ENCODE measurements at regions not wholly inside any gene's neighbourhood (a gene's known extent, or its start where the extent isn't known, plus 50 kb on each side); places are given as distances from the start of the nearest gene placed in this dataset.

DNA sequence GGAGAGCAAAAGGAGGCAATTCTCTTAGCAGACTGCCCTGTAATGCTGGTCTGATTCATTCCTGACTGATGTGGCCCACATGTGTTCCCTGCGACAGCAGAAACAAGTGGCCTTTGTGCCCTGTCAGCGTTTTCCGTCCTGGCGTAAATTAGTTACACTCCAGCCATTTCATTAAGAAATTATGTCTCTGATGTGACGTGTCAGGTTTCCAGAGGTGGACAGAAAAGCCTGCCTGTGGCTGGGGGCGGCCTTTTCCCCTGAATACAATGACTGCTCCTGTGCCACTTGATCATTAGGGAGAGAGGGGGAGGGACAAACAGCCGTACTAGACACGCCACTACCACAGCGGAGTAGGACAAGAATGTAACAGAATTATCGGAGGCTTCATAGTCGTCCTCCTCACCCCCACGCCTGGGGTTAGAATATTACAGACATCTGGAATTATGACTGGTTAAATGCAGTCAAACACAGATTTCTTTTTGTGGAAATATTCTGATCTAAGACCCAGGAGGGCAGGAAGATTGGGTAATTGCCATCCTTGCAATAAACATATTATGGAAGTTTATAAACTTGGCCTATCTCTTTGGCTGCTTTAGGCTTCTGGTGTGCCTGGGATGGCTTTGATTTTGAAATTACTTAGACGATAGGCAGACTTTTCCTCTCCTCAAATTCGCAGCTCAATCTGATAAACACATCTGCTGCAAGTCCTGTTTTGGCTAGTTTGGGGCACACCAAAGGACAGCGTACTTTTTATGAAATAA lies 146.2 kb upstream of the BCOR start:
- Histone ChIP-seq H3K27ac (ENCODE audit: control insufficient read depth, insufficient read depth) (no peak overlapping the region), H3K9ac (ENCODE audit: control insufficient read depth, insufficient read depth, low read length) (no peak overlapping the region), H3K36me3 (ENCODE audit: control insufficient read depth in 2 of 2, insufficient read depth in 2 of 2, low read length in 1 of 2) (no peaks in the 10 kb centered on the region), H3K79me2 (ENCODE audit: control insufficient read depth, insufficient read depth, low read length) (no peaks in the 10 kb centered on the region), H3K27me3 (replicated peaks in 1 of 2; ENCODE audit: control insufficient read depth in 2 of 2, insufficient read depth in 2 of 2, low read length in 1 of 2) (no peaks in the 10 kb centered on the region), H2AFZ (ENCODE audit: control insufficient read depth, low read depth, low read length) (no peak overlapping the region), H4K20me1 (ENCODE audit: control insufficient read depth, insufficient read depth) (no peaks in the 10 kb centered on the region), H3K4me1 (ENCODE audit: control insufficient read depth, insufficient read depth, low read length) (no peaks in the 10 kb centered on the region), H3K9me3 (replicated peaks; ENCODE audit: control insufficient read depth, insufficient read depth, low read length) (no peaks in the 10 kb centered on the region), H3K4me2 (ENCODE audit: control insufficient read depth, insufficient read depth) (no peak overlapping the region), H3K4me3 (no peak overlapping the region)
- CTCF ChIA-PET: no interaction called here
- BruUV-seq (replicated peaks): no TSS peak
- WGBS (ENCODE audit: insufficient coverage, insufficient replicate concordance, low lambda C conversion rate, missing lambda C conversion rate): 35% methylated on average over 15 of the region's 15 CpGs
- SMC1A ChIA-PET (ENCODE audit: uncharacterized antibody, unreplicated experiment): no interaction called here
- RAD21 ChIA-PET (ENCODE audit: unreplicated experiment): no interaction called here
- POLR2A ChIA-PET: no interaction called here
- no peak for ATAC-seq
- no peak for FAIRE-seq
- in situ Hi-C loops (cut with MboI) (no loop called here), intact Hi-C loops (cut with micrococcal nuclease; ENCODE audit: unreplicated experiment) (no loop called here)
- DNase-seq (ENCODE audit: low read depth, low spot score): no peak
- no peak for TF ChIP-seq EGR1 (IDR thresholded peaks at IDR 0.05; ENCODE audit: borderline replicate concordance in 1 of 2, low read depth in 2 of 2, low read length in 2 of 2)
- TF ChIP-seq NFIC (IDR thresholded peaks at IDR 0.05; ENCODE audit: low read depth, low read length): no peak
- TF ChIP-seq, protein P1, sequence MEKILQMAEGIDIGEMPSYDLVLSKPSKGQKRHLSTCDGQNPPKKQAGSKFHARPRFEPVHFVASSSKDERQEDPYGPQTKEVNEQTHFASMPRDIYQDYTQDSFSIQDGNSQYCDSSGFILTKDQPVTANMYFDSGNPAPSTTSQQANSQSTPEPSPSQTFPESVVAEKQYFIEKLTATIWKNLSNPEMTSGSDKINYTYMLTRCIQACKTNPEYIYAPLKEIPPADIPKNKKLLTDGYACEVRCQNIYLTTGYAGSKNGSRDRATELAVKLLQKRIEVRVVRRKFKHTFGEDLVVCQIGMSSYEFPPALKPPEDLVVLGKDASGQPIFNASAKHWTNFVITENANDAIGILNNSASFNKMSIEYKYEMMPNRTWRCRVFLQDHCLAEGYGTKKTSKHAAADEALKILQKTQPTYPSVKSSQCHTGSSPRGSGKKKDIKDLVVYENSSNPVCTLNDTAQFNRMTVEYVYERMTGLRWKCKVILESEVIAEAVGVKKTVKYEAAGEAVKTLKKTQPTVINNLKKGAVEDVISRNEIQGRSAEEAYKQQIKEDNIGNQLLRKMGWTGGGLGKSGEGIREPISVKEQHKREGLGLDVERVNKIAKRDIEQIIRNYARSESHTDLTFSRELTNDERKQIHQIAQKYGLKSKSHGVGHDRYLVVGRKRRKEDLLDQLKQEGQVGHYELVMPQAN (conservative IDR thresholded peaks at IDR 0.05): no peak
- no peak for TF ChIP-seq CUX1 (IDR thresholded peaks at IDR 0.05; ENCODE audit: insufficient replicate concordance, low read depth, low read length)
- TF ChIP-seq, protein P2, sequence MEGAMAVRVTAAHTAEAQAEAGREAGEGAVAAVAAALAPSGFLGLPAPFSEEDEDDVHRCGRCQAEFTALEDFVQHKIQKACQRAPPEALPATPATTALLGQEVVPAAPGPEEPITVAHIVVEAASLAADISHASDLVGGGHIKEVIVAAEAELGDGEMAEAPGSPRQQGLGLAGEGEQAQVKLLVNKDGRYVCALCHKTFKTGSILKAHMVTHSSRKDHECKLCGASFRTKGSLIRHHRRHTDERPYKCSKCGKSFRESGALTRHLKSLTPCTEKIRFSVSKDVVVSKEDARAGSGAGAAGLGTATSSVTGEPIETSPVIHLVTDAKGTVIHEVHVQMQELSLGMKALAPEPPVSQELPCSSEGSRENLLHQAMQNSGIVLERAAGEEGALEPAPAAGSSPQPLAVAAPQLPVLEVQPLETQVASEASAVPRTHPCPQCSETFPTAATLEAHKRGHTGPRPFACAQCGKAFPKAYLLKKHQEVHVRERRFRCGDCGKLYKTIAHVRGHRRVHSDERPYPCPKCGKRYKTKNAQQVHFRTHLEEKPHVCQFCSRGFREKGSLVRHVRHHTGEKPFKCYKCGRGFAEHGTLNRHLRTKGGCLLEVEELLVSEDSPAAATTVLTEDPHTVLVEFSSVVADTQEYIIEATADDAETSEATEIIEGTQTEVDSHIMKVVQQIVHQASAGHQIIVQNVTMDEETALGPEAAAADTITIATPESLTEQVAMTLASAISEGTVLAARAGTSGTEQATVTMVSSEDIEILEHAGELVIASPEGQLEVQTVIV (IDR thresholded peaks at IDR 0.05; ENCODE audit: borderline replicate concordance, partially characterized antibody): no peak
- TF ChIP-seq RCOR1 (conservative IDR thresholded peaks at IDR 0.05; ENCODE audit: low read depth, low read length): no peak
- TF ChIP-seq CREM (IDR thresholded peaks at IDR 0.05; ENCODE audit: low read depth): no peak
- TF ChIP-seq CEBPZ (IDR thresholded peaks at IDR 0.05; ENCODE audit: low read depth, low read length): no peak
- TF ChIP-seq NR2F1 (conservative IDR thresholded peaks at IDR 0.05): no peak
